ENCODE measurements at regions not wholly inside any gene's neighbourhood (a gene's known extent, or its start where the extent isn't known, plus 50 kb on each side); places are given as distances from the start of the nearest gene placed in this dataset.

DNA sequence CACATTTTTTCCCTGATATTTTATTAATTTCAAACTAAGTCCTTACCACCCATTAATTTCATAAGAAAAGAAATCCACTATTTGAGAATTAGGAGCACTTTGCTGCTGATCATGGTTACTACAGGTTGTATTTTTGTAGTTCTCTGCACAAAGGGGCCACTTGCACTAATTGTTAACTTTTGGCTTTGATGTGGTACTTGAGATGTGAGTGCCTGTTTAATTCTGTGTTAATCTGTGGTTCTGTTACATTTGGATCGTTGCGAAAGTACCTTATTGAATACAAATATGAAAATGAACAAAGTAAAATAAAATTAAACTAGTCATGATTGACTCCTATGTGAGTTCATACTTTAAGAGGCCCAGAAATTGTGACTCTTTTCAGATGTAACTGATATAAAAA, 374.9 kb upstream of the RGS6 start:
- TF ChIP-seq, protein P1, sequence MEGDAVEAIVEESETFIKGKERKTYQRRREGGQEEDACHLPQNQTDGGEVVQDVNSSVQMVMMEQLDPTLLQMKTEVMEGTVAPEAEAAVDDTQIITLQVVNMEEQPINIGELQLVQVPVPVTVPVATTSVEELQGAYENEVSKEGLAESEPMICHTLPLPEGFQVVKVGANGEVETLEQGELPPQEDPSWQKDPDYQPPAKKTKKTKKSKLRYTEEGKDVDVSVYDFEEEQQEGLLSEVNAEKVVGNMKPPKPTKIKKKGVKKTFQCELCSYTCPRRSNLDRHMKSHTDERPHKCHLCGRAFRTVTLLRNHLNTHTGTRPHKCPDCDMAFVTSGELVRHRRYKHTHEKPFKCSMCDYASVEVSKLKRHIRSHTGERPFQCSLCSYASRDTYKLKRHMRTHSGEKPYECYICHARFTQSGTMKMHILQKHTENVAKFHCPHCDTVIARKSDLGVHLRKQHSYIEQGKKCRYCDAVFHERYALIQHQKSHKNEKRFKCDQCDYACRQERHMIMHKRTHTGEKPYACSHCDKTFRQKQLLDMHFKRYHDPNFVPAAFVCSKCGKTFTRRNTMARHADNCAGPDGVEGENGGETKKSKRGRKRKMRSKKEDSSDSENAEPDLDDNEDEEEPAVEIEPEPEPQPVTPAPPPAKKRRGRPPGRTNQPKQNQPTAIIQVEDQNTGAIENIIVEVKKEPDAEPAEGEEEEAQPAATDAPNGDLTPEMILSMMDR (IDR thresholded peaks at IDR 0.05): no peak
- TF ChIP-seq POLR2AphosphoS5 (IDR thresholded peaks at IDR 0.05) (no peak), POLR2A (IDR thresholded peaks at IDR 0.05; ENCODE audit: low read depth) (no peak)

All from esophagus muscularis mucosa (tissue), 3 donors.